Hepatocyte (in vitro differentiated cells): ENCODE measurements at regions not wholly inside any gene's neighbourhood (a gene's known extent, or its start where the extent isn't known, plus 50 kb on each side); places are given as distances from the start of the nearest gene placed in this dataset.
"Not testable (repeated sequence)": the region's sequence is repeated elsewhere in the genome, so short reads cannot be mapped to it uniquely, and the experiment has no call there.

ENCODE experiments used
- DNase-seq: peaks from one replicate; pipeline ENCODE4 v3.0.0-alpha.2; 2016; ENCODE audit warnings: low spot score
- H2AFZ ChIP-seq: fragments of 200-600 bp; sonication (generic); 2 replicates; pipeline ENCODE4 v1.6.0; 2016; ENCODE audit warnings: antibody characterized with exemption, mild to moderate bottlenecking
- H3K27ac ChIP-seq: fragments of 200-600 bp; sonication (generic); 2 replicates; pipeline ENCODE4 v1.5.1; 2016; ENCODE audit warnings: mild to moderate bottlenecking
- H3K27me3 ChIP-seq: fragments of 200-600 bp; sonication (generic); 2 replicates; pipeline ENCODE4 v1.6.1; 2016
- H3K36me3 ChIP-seq: fragments of 200-600 bp; sonication (generic); replicated peaks from 2 replicates; pipeline ENCODE4 v1.5.1; 2016; ENCODE audit warnings: low read depth; ENCODE audit not compliant: insufficient read depth
- H3K4me1 ChIP-seq: fragments of 200-600 bp; sonication (generic); 2 replicates; pipeline ENCODE4 v1.5.1; 2016; ENCODE audit warnings: mild to moderate bottlenecking, moderate library complexity; ENCODE audit not compliant: insufficient read depth
- H3K4me2 ChIP-seq: fragments of 200-600 bp; sonication (generic); 2 replicates; pipeline ENCODE4 v1.6.0; 2016
- H3K4me3 ChIP-seq: fragments of 200-600 bp; sonication (generic); 2 replicates; pipeline ENCODE4 v1.5.1; 2016; ENCODE audit warnings: mild to moderate bottlenecking
- H3K79me2 ChIP-seq: fragments of 200-600 bp; sonication (generic); 2 replicates; pipeline ENCODE4 v1.6.0; 2017; ENCODE audit warnings: mild to moderate bottlenecking
- H3K9me2 ChIP-seq: fragments of 200-600 bp; sonication (generic); replicated peaks from 2 replicates; pipeline ENCODE4 v1.6.0; 2017; ENCODE audit warnings: mild to moderate bottlenecking; ENCODE audit not compliant: insufficient read depth
- H3K9me3 ChIP-seq: fragments of 200-600 bp; sonication (generic); 2 replicates; pipeline ENCODE4 v1.5.1; 2016; ENCODE audit warnings: low read depth, mild to moderate bottlenecking
- H4K20me1 ChIP-seq: fragments of 200-600 bp; sonication (generic); 2 replicates; pipeline ENCODE4 v1.6.0; 2016; ENCODE audit warnings: mild to moderate bottlenecking; ENCODE audit not compliant: insufficient read depth, poor library complexity, severe bottlenecking
- EZH2 ChIP-seq: fragments of 200-600 bp; sonication (generic); IDR thresholded peaks from 2 replicates; pipeline ENCODE4 v1.6.1; 2016; ENCODE audit warnings: antibody characterized with exemption, mild to moderate bottlenecking, borderline replicate concordance
- EZH2phosphoT487 ChIP-seq: fragments of 200-600 bp; sonication (generic); IDR thresholded peaks from one replicate; pipeline ENCODE4 v1.6.1; 2018; ENCODE audit warnings: antibody characterized with exemption, mild to moderate bottlenecking, low read depth, moderate library complexity; ENCODE audit not compliant: unreplicated experiment, severe bottlenecking
- WGBS: methylation state at CpG from one replicate; pipeline ENCODE4 v1.1.6; 2016; ENCODE audit warnings: low lambda C conversion rate; ENCODE audit errors: missing lambda C conversion rate; 5-methylcytosine and 5-hydroxymethylcytosine counted together
- TF ChIP-seq, protein P1 (sequence below): fragments of 200-600 bp; sonication (generic); IDR thresholded peaks from 2 replicates; pipeline ENCODE4 v1.5.1; 2016; ENCODE audit warnings: antibody characterized with exemption, mild to moderate bottlenecking; ENCODE audit not compliant: poor library complexity

DNA sequence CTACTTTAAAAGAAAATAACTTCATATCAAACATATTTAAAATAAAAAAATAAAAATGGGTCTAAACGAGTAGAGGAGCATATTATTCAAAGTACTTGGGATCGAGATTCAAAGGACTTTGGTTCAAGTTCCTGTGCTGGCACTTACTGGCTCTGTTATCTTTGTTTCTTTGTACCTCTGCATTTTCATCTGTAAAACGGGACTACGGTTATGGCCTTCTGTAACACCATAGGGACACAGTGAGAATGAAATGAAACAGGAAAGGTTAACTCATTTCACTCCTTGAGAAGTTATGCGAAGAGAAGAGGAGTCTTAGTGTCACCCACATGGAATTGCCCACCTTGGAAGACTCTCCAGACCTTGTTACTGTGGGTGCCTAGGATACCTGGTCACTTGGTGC, 379.1 kb upstream of the CCL2 start:
- no peaks in the 10 kb centered on the region for H3K79me2 ChIP-seq
- DNase-seq = no peak
- whole genome bisulfite sequencing = 90% methylated on average over 5 of the region's 5 CpGs
- H3K27ac ChIP-seq = no peak overlapping the region
- H3K4me3 ChIP-seq = no peak overlapping the region
- H3K4me2 ChIP-seq = no peak overlapping the region
- no peaks in the 10 kb centered on the region for H3K36me3 ChIP-seq
- no peak overlapping the region for H2AFZ ChIP-seq
- H3K4me1 ChIP-seq = no peaks in the 10 kb centered on the region
- no peaks in the 10 kb centered on the region for H3K27me3 ChIP-seq
- TF ChIP-seq EZH2phosphoT487 (no peak), EZH2 (no peak)
- TF ChIP-seq, protein P1, sequence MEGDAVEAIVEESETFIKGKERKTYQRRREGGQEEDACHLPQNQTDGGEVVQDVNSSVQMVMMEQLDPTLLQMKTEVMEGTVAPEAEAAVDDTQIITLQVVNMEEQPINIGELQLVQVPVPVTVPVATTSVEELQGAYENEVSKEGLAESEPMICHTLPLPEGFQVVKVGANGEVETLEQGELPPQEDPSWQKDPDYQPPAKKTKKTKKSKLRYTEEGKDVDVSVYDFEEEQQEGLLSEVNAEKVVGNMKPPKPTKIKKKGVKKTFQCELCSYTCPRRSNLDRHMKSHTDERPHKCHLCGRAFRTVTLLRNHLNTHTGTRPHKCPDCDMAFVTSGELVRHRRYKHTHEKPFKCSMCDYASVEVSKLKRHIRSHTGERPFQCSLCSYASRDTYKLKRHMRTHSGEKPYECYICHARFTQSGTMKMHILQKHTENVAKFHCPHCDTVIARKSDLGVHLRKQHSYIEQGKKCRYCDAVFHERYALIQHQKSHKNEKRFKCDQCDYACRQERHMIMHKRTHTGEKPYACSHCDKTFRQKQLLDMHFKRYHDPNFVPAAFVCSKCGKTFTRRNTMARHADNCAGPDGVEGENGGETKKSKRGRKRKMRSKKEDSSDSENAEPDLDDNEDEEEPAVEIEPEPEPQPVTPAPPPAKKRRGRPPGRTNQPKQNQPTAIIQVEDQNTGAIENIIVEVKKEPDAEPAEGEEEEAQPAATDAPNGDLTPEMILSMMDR = no peak
- no peaks in the 10 kb centered on the region for H3K9me2 ChIP-seq
- H4K20me1 ChIP-seq = no peaks in the 10 kb centered on the region
- H3K9me3 ChIP-seq = no peaks in the 10 kb centered on the region

DNA sequence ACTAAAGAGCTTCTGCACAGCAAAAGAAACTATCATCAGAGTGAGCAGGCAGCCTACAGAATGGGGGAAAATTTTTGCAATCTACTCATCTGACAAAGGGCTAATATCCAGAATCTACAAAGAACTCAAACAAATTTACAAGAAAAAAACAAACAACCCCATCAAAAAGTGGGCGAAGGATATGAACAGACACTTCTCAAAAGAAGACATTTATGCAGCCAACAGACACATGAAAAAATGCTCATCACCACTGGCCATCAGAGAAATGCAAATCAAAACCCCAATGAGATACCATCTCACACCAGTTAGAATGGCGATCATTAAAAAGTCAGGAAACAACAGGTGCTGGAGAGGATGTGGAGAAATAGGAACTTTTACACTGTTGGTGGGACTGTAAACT, 372.8 kb upstream of the CCL2 start:
- not testable (repeated sequence) for H3K9me3 ChIP-seq, H3K4me2 ChIP-seq, H3K79me2 ChIP-seq, DNase-seq, H4K20me1 ChIP-seq, H3K36me3 ChIP-seq, H2AFZ ChIP-seq, H3K4me3 ChIP-seq, H3K4me1 ChIP-seq, H3K9me2 ChIP-seq, H3K27ac ChIP-seq, H3K27me3 ChIP-seq
- WGBS = 94% methylated on average over 2 of the region's 2 CpGs

DNA sequence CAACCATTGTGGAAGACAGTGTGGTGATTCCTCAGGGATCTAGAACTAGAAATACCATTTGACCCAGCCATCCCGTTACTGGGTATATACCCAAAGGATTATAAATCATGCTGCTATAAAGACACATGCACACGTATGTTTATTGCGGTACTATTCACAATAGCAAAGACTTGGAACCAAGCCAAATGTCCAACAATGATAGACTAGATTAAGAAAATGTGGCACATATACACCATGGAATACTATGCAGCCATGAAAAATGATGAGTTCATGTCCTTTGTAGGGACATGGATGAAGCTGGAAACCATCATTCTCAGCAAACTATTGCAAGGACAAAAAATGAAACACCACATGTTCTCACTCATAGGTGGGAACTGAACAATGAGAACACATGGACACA, 372.4 kb upstream of the CCL2 start:
- H3K9me3 ChIP-seq, H3K27me3 ChIP-seq, H3K27ac ChIP-seq, H2AFZ ChIP-seq, H3K4me2 ChIP-seq, H3K79me2 ChIP-seq, H3K9me2 ChIP-seq, H4K20me1 ChIP-seq, H3K4me1 ChIP-seq, H3K36me3 ChIP-seq, DNase-seq, H3K4me3 ChIP-seq: not testable (repeated sequence)
- 86% methylated on average over 3 of the region's 3 CpGs for WGBS

DNA sequence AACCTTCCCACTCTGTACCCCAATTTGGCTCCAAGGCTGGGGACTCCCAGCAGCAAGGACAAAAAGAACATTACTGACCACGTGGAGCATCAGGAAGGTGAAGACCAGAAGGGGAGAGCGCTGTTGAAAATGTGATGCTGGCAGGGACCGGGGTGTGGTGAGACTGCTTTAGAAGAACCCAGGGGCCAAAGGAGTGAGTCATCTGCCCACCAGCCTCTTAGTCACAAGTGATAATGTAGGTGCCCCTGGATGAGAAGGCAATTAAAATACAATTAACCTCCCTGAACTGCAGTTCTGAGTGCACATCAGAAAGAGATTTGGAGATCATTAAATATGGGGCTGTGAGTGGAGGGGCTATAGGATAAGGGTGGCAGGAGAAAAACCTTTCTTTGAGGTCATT, 366.6 kb upstream of the CCL2 start:
- Histone ChIP-seq H3K27ac (no peak overlapping the region), H3K27me3 (peaks cover 3% of the 10 kb centered on the region), H3K36me3 (no peaks in the 10 kb centered on the region), H3K4me3 (no peak overlapping the region), H3K9me3 (no peaks in the 10 kb centered on the region), H3K79me2 (no peaks in the 10 kb centered on the region), H3K4me1 (no peaks in the 10 kb centered on the region), H2AFZ (no peak overlapping the region), H3K4me2 (no peak overlapping the region), H4K20me1 (no peaks in the 10 kb centered on the region), H3K9me2 (no peaks in the 10 kb centered on the region)
- no peak for DNase-seq
- TF ChIP-seq EZH2 (no peak), EZH2phosphoT487 (no peak)
- TF ChIP-seq, protein P1 = no peak
- WGBS = 55% methylated on average over 3 of the region's 3 CpGs

DNA sequence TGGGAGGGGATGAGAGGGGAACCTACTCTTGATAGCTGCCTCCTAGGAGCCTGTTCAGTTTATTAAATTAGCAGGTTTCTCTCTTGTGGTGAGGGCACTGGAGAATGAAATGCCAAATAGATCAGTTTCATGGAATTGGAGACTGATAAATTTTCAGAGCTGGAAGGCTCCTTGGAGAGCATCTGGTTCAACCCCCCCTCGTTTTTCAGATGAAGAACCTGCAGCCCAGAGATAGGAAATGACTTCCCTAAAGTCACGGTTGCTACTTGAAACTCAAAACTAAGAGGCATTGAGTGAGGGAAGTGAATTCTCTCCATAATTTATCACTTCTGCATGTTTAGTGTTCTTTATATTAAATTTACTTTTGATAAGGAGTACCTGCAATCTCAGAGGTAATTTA, 366.0 kb upstream of the CCL2 start:
- no peak for DNase-seq
- peaks cover 9% of the 10 kb centered on the region for H3K27me3 ChIP-seq
- no peaks in the 10 kb centered on the region for H4K20me1 ChIP-seq
- no peaks in the 10 kb centered on the region for H3K79me2 ChIP-seq
- H3K9me2 ChIP-seq = no peaks in the 10 kb centered on the region
- no peaks in the 10 kb centered on the region for H3K9me3 ChIP-seq
- H3K4me2 ChIP-seq = no peak overlapping the region
- H3K4me1 ChIP-seq = no peaks in the 10 kb centered on the region
- no peaks in the 10 kb centered on the region for H3K36me3 ChIP-seq
- no peak overlapping the region for H3K4me3 ChIP-seq
- WGBS = 64% methylated on average over 2 of the region's 2 CpGs
- no peak overlapping the region for H3K27ac ChIP-seq
- no peak overlapping the region for H2AFZ ChIP-seq
- no peak for TF ChIP-seq EZH2
- TF ChIP-seq, protein P1 = no peak
- no peak for TF ChIP-seq EZH2phosphoT487
